ENCODE measurements at regions not wholly inside any gene's neighbourhood (a gene's known extent, or its start where the extent isn't known, plus 50 kb on each side); places are given as distances from the start of the nearest gene placed in this dataset.

- TF ChIP-seq POLR2A (IDR thresholded peaks at IDR 0.05; ENCODE audit: low read depth, low read length) (no peak), CTCF (IDR thresholded peaks at IDR 0.05; ENCODE audit: extremely low read depth in 1 of 2, insufficient read depth in 1 of 2, low read depth in 1 of 2, low read length in 2 of 2) (no peak), GATA2 (IDR thresholded peaks at IDR 0.05; ENCODE audit: insufficient read depth, insufficient read length, low read depth, low read length) (no peak), MAX (IDR thresholded peaks at IDR 0.05; ENCODE audit: insufficient read depth, insufficient read length) (no peak), POLR2AphosphoS5 (IDR thresholded peaks at IDR 0.05; ENCODE audit: insufficient read depth, low read depth, low read length) (no peak)
These were observed 188.1 kb upstream of the ETV3 start for GRCh38 chr1:157326173-157326859.

Measured in endothelial cell of umbilical vein (primary cell).